NOMO-1 (cell line): ENCODE measurements at regions not wholly inside any gene's neighbourhood (a gene's known extent, or its start where the extent isn't known, plus 50 kb on each side); places are given as distances from the start of the nearest gene placed in this dataset.
"Not testable (repeated sequence)": the region's sequence is repeated elsewhere in the genome, so short reads cannot be mapped to it uniquely, and the experiment has no call there.

Source experiments
- DNase-seq, 2 experiments: peaks; one replicate each; lab custom pipeline; 2025; ENCODE audit not compliant: unreplicated experiment in 2 of 2; lab: John Stamatoyannopoulos, UW

DNA sequence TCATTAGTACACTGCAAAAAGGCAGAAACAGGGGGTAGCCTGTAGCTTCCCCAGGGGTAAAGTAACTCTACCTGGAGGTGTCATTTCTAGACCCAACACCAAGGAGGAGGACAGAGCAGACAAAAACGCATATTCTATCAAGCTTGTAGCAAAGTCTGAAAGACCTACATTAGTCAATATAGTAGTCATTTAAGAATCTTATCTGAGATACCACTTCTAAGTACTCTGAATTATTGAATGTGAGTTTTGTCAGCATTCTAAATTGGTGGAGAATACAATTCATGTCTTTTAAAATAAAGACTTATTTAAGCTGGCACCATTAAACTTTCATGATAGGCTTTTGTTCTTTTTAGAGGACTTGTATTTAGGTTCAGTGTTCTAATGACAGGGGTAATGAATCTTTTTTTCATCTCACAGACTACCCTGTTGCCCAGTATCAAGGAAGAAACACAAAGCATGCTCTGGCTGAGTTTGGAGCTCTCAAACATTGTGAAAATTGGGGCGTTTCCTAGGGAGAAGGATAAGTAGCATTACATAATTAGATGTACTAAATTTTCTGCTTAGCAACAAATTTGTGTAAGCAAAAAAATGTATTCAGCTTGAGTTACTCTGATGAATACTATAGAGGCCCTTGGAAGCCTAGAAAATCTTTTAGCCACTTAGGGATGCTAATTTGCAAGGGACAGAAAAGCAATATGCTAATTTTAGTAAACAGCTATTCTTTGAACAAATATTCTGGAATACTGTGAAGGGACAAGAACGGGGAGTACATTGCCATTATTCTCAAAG, 255.4 kb upstream of the HSF2 start:
- DNase-seq: no peak

DNA sequence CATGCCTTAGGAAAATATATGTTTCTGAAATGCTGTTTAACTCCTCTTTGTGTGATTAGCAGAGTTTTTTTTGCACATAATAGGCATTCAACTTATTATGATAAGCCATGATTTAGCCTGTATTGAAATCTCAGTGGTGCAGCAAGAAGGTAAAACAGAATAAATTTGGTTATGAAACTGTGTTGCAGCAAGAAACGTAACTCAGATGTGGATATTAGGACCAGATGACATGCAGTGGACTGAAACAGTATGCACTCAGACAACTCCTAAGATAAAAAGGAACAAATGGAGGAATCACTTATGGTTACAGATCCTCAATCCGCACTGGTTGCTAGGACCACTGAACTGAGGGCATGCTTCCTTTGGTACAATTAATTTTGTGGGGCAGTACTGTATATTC, 254.2 kb upstream of the HSF2 start:
- DNase-seq: no peak

- DNase-seq: no peak
Measured at GRCh38 chr6:122145741-122146240, 253.7 kb upstream of the HSF2 start.

GRCh38 chr6:122147291-122147690, 252.2 kb upstream of the HSF2 start:
- DNase-seq: no peak

- DNase-seq: no peak
Measured at GRCh38 chr6:122151066-122151465, 248.4 kb upstream of the HSF2 start.

DNA sequence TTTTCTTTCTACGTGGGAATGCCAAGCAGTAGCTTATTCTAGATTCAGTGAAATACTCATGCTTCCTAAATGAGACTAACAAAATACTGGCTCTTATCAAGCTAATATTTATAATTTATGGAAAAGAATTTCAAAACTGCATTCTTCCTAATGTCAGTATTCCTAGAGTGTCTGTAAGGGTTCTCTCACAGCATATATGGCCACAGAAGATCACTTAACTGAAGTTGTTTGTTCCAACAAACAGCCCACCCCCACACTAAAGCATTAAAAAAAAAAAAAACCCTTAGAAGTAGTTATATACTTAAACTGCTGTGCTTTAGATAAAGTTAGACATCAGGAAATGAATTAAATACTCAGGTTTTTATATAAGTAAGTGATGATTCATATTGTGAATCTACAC, 247.7 kb upstream of the HSF2 start:
- no peak for DNase-seq

GRCh38 chr6:122153557-122153956, 245.9 kb upstream of the HSF2 start:
- no peak for DNase-seq

DNA sequence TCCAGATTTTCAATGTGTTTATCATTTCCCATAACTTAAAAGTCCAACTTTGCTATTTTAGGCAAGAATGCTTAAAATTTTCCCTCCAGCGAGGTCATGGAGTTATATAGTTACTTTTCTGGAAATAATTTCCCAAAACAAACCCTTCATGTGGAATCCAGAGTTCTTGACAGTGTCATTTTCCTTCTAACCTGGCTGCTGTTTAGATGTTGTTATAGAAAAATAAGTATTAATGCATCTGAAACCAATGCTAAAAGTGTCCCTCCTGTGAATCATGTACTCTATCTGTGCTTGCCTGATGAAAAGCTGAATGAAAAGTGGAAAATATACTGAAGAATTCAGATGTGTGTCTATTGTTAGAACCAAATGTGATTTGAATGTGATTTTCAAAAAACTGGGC, 245.3 kb upstream of the HSF2 start:
- DNase-seq: no peak

DNA sequence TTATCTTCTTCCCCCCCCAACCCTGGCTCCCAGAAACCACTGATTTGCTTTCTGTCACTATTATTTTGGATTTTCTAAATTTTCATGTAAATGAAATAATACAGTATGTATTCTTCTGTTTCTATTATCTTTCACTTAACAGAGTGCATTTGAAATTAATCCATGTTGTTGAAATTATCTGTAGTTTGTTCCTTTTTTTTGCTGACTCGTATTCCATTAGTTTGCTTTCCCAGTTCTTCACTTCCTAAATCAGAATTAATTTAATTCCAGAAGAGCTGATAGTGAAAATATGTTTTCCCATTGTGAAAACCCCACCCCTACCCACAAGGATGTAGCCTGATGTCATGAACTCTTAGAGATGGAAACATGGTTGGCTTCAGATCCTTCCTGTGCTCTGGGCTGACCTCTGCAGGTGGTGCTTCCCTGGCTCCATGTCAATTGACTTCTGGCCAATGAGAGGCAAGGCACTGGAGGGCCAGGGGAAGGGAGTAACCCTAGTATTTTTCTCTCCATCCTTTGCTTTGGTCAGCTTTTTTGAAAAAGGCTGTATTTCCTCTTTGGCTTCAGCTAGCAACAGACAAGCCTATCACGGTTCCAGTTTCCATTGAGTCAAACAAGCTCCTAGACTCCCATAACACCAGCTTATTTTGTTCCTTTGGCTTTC, 244.4 kb upstream of the HSF2 start:
- no peak for DNase-seq

DNA sequence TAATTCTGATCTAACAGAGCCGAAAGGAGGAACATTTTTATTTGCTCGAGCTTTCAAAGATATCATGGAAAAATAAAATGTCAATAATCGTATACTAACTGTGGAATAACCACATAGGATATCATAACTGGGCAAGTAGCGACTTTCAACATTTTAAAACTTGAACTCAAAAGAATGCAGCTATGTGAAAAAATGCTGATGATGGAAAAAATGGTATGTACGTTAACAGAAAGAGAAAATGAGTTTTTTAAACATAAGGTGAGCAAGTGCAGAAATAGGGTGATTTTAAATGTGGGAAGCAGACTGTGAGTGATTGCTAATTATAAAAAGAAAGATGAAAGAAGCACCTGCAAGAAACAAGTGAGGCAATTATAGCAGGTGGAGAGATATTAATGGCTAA, 238.3 kb upstream of the HSF2 start:
- DNase-seq: no peak

DNA sequence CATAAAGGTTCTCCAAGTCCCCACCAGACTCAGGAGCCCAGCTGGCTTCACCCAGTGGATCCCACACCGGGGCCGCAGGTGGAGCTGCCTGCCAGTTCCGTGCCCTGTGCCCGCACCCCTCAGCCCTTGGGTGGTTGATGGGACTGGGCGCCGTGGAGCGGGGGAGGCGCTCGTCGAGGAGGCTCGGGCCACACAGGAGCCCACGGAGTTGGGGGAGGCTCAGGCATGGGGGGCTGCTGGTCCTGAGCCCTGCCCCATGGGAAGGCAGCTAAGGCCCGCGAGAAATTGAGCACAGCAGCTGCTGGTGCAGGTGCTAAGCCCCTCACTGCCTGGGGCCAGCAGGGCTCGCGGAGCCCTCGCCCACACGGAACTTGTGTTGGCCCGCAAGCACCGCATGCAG, 234.4 kb upstream of the HSF2 start:
- DNase-seq: no peak

DNA sequence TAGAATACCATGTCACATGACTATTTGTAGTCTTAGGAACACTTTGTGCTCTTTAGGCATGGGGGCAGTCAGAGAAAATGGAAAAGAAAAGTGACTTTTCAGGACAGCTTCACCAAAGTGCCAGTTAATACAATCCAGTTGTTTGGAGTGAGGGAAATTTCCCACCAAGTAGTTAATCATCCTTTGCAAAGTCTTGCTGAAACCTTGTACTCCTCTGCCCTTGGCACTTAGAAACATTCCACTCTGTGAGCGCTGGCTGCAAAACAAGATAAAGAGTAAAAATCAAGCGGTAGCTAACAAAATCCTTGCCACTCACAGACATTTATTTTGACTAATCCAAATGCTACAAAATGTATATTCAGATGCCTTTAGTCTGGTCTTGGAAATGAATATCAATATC, 229.2 kb upstream of the HSF2 start:
- DNase-seq: no peak

- DNase-seq: no peak
Measured at GRCh38 chr6:122178988-122179387, 220.5 kb upstream of the HSF2 start.

GRCh38 chr6:122180132-122180531, 219.3 kb upstream of the HSF2 start:
- DNase-seq: no peak

DNA sequence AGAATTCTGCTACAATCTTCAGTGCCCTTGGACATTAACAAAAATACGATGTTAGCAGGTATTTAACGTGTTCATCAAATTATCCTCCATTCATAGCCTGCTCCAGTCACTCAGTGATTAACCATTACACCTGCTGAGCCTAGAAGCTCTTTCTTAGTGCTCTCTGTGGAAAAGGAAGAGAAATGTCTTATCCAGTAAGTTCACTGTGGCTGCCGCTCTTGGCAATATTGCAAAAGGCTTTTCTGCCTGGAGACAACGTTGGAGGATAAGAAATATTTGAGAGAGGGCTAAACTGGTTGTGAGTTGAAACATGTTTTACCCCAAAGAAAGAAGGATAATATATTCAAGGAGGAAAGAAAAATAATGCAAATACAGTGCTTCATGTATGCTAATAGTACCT, 217.4 kb upstream of the HSF2 start:
- no peak for DNase-seq

DNA sequence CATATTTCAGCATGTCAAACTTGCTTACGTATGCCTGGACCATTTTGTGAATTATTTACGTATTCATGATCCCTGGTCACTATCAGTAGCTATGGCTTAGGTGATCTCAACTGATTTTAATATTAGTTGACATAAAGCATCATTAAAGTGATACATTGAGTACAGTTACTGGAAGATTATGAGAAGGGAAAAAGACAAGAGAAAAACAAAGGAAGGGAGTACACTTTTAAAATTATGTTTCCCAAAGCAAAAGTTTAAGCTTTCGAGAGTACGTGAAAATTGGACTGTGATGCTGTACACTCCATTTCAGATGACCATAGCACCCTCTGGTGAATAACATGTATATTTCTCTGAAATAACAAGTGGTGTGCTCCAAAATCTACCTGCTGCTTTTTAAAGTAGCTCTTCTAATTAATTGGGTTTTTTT, 215.0 kb upstream of the HSF2 start:
- DNase-seq: no peak

- not testable (repeated sequence) for DNase-seq
Measured at GRCh38 chr6:122185458-122185857, 214.0 kb upstream of the HSF2 start.

GRCh38 chr6:122187186-122187585, 212.3 kb upstream of the HSF2 start:
- DNase-seq: no peak

DNA sequence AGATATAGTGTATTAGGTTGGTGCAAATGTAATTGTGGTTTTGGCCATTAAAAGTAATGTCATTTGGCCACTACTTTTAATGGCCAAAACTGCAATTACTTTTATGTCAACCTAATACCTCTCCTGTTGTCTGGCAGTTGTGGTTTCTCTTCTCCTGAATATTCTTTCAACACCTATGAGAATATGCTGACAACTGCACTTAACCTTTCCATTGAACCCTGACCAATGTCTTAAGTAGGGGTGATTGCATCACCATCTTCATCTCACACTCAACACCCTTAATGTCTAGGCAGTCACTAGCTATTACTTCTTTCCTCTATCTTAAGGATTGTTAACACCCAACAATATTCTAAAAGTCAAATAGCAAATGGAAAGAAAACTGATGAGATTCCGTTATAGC, 200.5 kb upstream of the HSF2 start:
- DNase-seq: no peak

DNA sequence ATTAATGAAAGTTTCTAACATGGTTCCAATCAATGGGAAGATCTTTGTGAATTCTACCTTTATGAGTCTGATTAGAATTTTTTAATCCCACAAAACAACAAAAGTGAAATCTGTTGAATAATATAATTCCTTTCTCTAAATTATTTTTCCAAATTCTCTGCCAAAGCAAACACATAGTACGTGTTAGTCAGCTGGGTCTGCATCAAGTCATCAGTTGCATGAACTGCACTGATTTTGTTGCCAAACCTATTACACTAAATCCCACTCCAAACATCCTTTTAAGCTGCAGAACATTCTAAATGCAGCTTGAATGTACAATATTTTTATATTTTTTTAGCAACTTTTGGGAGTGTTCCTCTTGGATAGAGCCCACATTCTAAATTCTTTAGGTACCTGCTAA, 199.0 kb upstream of the HSF2 start:
- no peak for DNase-seq

GRCh38 chr6:122202576-122203137, 196.8 kb upstream of the HSF2 start:
- DNase-seq: no peak

DNA sequence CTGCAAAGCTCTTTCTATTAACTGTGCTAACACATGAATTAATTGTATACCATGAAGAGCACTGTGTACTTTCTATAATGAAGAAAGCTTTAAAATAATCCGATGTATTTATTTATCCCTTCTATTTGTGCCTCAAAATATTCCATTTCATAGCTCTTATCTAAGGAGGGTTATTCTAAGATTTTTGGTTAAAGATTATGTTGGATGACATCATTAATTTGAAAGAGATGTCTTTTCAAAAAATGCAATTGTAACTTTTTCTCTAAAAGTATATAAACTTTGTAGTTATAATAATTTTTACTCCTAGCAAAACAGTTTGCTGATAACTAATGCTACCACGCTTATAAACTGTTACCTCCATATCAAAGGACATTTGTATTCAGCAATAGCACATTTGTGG, 192.4 kb upstream of the HSF2 start:
- no peak for DNase-seq
